ENCODE measurements at regions not wholly inside any gene's neighbourhood (a gene's known extent, or its start where the extent isn't known, plus 50 kb on each side); places are given as distances from the start of the nearest gene placed in this dataset.

DNA sequence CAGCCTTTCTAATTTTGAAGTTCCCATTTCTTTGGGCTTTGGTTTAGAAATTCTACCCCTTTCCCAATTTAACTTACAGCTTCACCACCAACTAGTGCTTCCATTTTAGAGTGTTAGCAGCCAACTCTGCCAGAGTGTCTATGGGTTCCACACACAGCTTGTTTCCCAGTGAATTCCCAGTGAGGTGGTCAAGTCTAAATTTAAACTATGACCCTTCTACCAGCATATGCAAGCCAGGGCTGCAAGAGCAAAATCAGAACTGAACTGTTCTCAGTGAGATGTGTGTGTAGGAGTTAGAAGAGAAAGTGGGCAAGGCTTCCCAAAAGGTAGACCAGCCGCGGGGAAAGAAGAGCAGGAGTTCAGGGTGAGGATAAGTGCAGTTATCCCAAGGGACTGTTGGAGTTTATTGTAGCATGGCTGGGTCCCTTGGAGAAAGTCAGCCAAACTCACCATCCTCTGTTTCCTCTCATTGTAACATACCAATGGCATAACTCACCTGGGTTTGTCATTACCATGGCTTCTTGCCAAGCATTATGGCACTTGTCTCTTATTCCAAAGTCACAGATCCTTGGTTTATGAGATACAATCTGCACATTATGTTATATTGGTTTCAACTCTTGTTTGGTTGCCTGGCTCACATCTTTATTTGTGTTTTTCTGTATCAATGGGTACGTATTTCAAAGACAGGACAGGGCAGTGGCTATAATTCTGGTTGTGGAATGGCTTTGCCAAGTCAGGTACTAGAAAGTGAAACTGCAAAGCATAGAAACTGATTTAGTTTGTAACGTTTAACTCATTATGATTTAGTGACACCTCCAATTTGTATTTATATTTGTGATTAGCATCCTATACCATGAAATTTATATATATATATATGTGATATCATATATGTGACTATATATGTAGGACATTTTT is 130.2 kb upstream of the UMPS start:
- H3K4me2 ChIP-seq: no peak overlapping the region
- H4K20me1 ChIP-seq: no peaks in the 10 kb centered on the region
- H3K36me3 ChIP-seq: no peaks in the 10 kb centered on the region
- H3K4me1 ChIP-seq: no peaks in the 10 kb centered on the region
- no peaks in the 10 kb centered on the region for H3K9me3 ChIP-seq
- no peak overlapping the region for H3K9ac ChIP-seq
- H3K27me3 ChIP-seq: no peaks in the 10 kb centered on the region
- H3K27ac ChIP-seq: no peak overlapping the region
- H3K4me3 ChIP-seq: no peak overlapping the region
- no peak for TF ChIP-seq Cebpa-rat (IDR thresholded peaks at IDR 0.05)

DNA sequence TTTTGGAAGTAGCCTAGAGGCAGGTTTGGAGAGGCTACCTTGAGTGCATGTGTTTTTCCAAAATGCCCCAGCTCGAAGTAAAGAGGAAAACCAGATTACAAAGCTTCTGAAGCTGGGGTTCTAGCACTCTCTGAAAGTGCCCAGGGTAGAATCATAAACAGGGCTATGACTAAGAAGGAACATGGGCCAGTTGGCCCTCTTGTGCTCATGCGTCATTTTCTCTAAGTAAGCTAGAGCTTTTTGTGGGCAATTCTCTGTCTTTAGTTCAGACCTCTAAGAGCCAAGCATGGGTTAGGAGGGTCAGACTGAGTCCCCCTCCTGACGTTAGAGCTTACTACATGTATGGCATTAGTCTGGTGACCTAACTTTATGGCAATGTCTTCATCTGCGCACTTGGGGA is 129.5 kb upstream of the UMPS start:
- no peaks in the 10 kb centered on the region for H4K20me1 ChIP-seq
- H3K4me3 ChIP-seq: no peak overlapping the region
- no peaks in the 10 kb centered on the region for H3K9me3 ChIP-seq
- H3K4me2 ChIP-seq: no peak overlapping the region
- H3K9ac ChIP-seq: no peak overlapping the region
- no peaks in the 10 kb centered on the region for H3K27me3 ChIP-seq
- no peaks in the 10 kb centered on the region for H3K36me3 ChIP-seq
- TF ChIP-seq Cebpa-rat (IDR thresholded peaks at IDR 0.05): no peak
- H3K4me1 ChIP-seq: no peaks in the 10 kb centered on the region
- no peak overlapping the region for H3K27ac ChIP-seq

DNA sequence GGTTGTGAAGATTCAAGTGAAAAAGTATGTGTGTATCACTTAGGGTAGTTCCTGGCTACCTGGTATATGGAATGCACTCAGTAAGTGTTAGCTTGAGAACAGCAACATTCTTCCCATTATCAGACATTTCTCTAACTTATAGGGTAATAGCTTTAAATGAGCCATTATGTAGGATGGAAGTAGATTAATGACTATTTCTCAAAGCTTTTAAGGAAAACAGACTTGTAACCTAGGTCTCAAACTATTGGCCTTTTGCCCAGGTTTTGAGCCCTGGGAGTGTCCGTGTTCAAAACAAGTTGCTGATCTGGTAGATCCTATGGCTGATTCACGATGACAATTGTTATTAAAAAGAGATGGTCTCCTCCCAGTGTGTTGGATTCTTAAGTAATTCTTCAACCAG is 129.1 kb upstream of the UMPS start:
- H3K9me3 ChIP-seq: no peaks in the 10 kb centered on the region
- no peaks in the 10 kb centered on the region for H3K4me1 ChIP-seq
- H4K20me1 ChIP-seq: no peaks in the 10 kb centered on the region
- H3K9ac ChIP-seq: no peak overlapping the region
- no peak overlapping the region for H3K27ac ChIP-seq
- H3K27me3 ChIP-seq: no peaks in the 10 kb centered on the region
- no peak overlapping the region for H3K4me2 ChIP-seq
- H3K4me3 ChIP-seq: no peak overlapping the region
- TF ChIP-seq Cebpa-rat (IDR thresholded peaks at IDR 0.05): no peak
- no peaks in the 10 kb centered on the region for H3K36me3 ChIP-seq

DNA sequence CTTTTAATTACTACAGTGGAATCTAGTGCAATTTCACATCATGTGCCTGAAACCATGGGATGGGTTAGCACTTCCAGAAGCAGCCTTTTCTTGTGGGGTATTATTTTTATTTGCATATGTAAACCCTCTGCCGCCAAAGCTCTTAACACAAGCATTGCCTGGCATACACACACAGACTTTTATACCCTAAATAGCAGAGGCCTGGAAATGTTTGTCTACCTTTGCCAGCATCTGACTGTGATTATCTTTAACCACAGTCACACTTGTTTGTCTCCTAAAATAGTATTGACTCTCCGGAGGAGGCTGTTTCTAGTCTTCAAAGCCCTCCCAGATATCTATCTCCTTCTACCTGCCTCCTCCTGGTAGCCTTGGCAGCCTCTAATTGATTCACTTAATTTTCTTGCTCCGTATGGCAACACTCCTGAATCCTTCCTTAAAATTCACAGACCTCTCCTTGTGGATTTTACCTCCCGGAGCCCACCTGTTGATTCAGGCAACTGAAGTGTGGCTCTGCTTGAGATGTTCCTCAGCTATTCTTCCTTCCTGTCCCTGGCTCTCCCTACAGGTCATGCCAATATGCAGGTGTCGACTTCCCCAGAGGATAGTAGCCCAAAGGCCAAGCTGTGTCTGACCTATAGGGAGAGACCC is 127.1 kb upstream of the UMPS start:
- no peaks in the 10 kb centered on the region for H3K27me3 ChIP-seq
- H3K27ac ChIP-seq: no peak overlapping the region
- H3K4me2 ChIP-seq: no peak overlapping the region
- no peak for TF ChIP-seq Cebpa-rat (IDR thresholded peaks at IDR 0.05)
- no peaks in the 10 kb centered on the region for H4K20me1 ChIP-seq
- H3K4me1 ChIP-seq: no peaks in the 10 kb centered on the region
- H3K9ac ChIP-seq: no peak overlapping the region
- H3K4me3 ChIP-seq: no peak overlapping the region
- H3K36me3 ChIP-seq: no peaks in the 10 kb centered on the region
- H3K9me3 ChIP-seq: no peaks in the 10 kb centered on the region

DNA sequence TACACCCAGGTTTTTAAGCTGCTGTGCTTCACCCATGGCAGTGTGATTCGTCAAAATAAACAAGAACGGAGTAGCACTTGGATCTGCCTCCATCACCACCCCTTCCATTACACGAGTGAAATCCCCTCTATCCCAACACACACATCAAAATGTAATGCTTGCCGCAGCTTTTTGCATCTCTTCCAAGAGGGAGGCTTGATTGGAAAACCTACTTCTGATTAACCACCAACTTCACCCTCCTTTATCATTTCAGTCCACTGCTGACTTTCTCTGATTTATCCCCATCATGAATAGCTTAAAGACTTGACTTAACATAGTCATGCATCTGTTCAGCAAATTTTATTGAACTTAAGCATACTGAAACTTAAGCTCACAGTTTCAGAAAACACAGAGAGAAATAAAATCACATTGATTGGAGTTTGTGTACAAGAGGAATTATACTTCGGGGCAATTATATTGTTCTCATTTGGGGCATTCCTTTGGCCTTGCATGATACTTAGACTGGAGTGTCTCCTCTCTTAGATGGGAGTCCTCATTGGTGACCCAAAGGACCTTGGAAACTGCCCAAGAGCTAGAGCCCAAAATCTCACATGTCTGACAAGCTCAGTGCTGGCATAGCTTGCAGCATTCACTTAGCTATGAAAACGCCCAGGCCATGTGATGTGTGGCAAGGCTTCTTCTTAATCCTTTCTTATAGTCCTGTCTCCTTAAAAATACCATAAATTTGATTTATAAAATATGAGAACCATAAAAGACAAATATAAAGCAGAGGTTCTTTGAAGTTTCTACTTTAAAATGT is 124.3 kb upstream of the UMPS start:
- Histone ChIP-seq H3K9ac (no peak overlapping the region), H3K27me3 (no peaks in the 10 kb centered on the region), H3K4me1 (no peaks in the 10 kb centered on the region), H4K20me1 (no peaks in the 10 kb centered on the region), H3K36me3 (no peaks in the 10 kb centered on the region), H3K4me3 (no peak overlapping the region), H3K27ac (no peak overlapping the region), H3K4me2 (no peak overlapping the region), H3K9me3 (no peaks in the 10 kb centered on the region)
- TF ChIP-seq Cebpa-rat (IDR thresholded peaks at IDR 0.05): no peak

DNA sequence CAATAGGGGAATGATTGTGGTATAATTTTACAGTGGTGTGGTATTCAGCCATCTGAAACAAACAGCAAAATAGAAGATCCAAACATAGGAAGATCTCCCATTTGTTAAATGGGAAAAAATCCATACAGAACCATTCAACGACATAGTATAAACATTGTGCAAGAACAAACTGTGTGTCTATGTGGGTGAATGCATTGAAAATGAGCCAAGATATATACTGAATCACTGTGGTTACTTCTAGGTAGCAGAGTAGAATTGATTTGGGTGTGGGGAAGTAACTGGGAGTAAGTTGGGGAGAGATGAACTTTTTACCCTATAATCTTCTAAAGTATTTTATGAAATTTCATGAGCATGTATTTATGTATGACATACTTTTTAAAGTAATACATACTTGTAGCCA is 123.1 kb upstream of the UMPS start:
- Histone ChIP-seq H3K9me3 (no peaks in the 10 kb centered on the region), H3K4me2 (no peak overlapping the region), H4K20me1 (no peaks in the 10 kb centered on the region), H3K27me3 (no peaks in the 10 kb centered on the region), H3K27ac (no peak overlapping the region), H3K4me3 (no peak overlapping the region), H3K4me1 (no peaks in the 10 kb centered on the region), H3K36me3 (no peaks in the 10 kb centered on the region), H3K9ac (no peak overlapping the region)
- TF ChIP-seq Cebpa-rat (IDR thresholded peaks at IDR 0.05): no peak

DNA sequence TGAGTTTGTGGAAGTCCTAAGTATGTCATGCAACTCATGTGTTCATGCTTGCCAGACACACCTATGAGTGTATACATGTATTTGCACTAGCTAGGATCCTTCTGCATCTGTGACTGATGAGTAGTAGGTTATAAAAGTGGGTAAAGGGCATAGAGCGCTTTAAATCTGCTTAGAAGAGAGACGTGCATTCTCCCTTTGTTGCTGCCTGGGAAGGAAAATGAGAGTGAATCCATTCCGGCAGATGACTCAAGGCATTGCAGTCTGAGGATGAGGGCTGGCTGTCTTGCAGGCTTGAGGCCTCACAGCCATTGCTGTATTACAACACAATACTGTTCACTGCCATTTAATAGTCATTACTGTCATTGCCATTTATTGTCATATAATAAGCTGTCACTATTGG is 120.8 kb upstream of the UMPS start:
- TF ChIP-seq Cebpa-rat (IDR thresholded peaks at IDR 0.05): no peak
- Histone ChIP-seq H3K4me2 (no peak overlapping the region), H3K9ac (no peak overlapping the region), H4K20me1 (no peaks in the 10 kb centered on the region), H3K4me3 (no peak overlapping the region), H3K9me3 (no peaks in the 10 kb centered on the region), H3K27me3 (no peaks in the 10 kb centered on the region), H3K27ac (no peak overlapping the region), H3K36me3 (no peaks in the 10 kb centered on the region), H3K4me1 (no peaks in the 10 kb centered on the region)

DNA sequence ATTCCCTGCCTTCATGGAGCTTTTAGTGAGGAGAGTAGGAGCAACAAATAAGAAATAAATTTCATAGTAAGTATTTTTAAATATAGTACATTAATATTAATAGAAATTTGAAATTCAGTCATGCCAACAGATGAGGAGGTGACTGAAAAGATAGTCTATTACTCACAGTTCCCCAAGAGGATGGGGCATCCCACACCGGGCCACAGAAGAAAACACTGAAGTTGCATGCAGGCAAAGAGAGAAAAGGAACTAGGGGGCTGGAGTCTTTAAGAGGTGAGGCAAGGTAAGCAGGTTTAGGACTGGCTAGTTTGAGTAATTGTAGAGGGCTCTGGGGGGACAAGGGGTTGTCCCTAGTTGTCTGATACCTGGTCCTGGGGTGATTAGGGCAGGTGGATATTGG is 120.1 kb upstream of the UMPS start:
- no peaks in the 10 kb centered on the region for H3K27me3 ChIP-seq
- H3K4me3 ChIP-seq: no peak overlapping the region
- H3K4me2 ChIP-seq: no peak overlapping the region
- no peak for TF ChIP-seq Cebpa-rat (IDR thresholded peaks at IDR 0.05)
- no peak overlapping the region for H3K27ac ChIP-seq
- H3K9me3 ChIP-seq: no peaks in the 10 kb centered on the region
- no peaks in the 10 kb centered on the region for H3K36me3 ChIP-seq
- H3K4me1 ChIP-seq: no peaks in the 10 kb centered on the region
- no peaks in the 10 kb centered on the region for H4K20me1 ChIP-seq
- no peak overlapping the region for H3K9ac ChIP-seq

DNA sequence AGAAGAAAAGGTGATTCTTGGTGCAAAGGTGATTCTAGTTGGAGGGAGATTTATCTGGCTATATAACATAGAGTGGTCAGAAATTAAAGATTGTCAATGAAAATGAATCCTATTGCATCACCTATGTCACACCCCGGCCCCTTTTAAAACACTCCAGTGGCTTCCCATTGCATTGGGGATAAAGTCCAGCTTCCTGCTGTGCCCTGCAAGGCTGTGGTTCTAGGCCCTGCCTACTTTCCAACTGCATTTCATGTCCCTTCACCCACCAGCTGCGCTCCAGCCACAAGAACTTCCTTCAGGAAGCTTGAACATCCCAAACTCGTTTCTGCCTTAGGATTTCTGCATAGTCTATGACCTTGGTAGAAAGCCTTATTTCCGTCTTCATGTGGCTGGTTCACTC is 118.7 kb upstream of the UMPS start:
- Histone ChIP-seq H3K27ac (no peak overlapping the region), H3K4me3 (no peak overlapping the region), H3K27me3 (no peaks in the 10 kb centered on the region), H3K4me1 (peaks cover 8% of the 10 kb centered on the region; the same call in 1 of the 2 replicates), H3K9me3 (no peaks in the 10 kb centered on the region), H3K4me2 (no peak overlapping the region), H3K36me3 (no peaks in the 10 kb centered on the region), H3K9ac (no peak overlapping the region), H4K20me1 (no peaks in the 10 kb centered on the region)
- TF ChIP-seq Cebpa-rat (IDR thresholded peaks at IDR 0.05): no peak

All from BLaER1 (cell line).